Activated CD4-positive, alpha-beta T cell treated with anti-CD3 and anti-CD28 coated beads for 36 hours (primary cell): ENCODE measurements at regions not wholly inside any gene's neighbourhood (a gene's known extent, or its start where the extent isn't known, plus 50 kb on each side); places are given as distances from the start of the nearest gene placed in this dataset.

Source experiments
- ATAC-seq: fragments of 200-7000 bp; cut with Tn5 transposase; one replicate; pipeline ENCODE4 v1.10.0; 2021; ENCODE audit warnings: mild to moderate bottlenecking, moderate library complexity
- CTCF ChIA-PET: fragments of 350-600 bp; sonication (Branson Sonifier 250); formaldehyde crosslinking; loops from one replicate; lab custom pipeline; 2021; ENCODE audit warnings: antibody characterized with exemption; lab: Charles Lee
- POLR2A ChIA-PET: fragments of 350-600 bp; sonication (Branson Sonifier 250); formaldehyde crosslinking; loops from one replicate; lab custom pipeline; 2021; ENCODE audit warnings: antibody characterized with exemption, inconsistent platforms; lab: Charles Lee
- DNase-seq: peaks from one replicate; pipeline ENCODE4 v3.0.0-alpha.2; 2020
- H3K27ac Mint-ChIP-seq: one replicate; pipeline ENCODE4 v1.8.0; 2021; ENCODE audit warnings: mixed read lengths
- H3K27me3 Mint-ChIP-seq: one replicate; pipeline ENCODE4 v1.8.0; 2021; ENCODE audit warnings: mixed read lengths
- H3K36me3 Mint-ChIP-seq: one replicate; pipeline ENCODE4 v1.8.0; 2021; ENCODE audit warnings: low read depth, mixed read lengths
- H3K4me1 Mint-ChIP-seq: one replicate; pipeline ENCODE4 v1.8.0; 2021; ENCODE audit warnings: mixed read lengths
- H3K4me3 Mint-ChIP-seq: one replicate; pipeline ENCODE4 v1.8.0; 2021; ENCODE audit warnings: mild to moderate bottlenecking, moderate library complexity, mixed read lengths
- H3K9me3 Mint-ChIP-seq: one replicate; pipeline ENCODE4 v1.8.0; 2021; ENCODE audit warnings: low read depth, mixed read lengths
- intact Hi-C, 2 experiments: fragments of 100-400 bp; cut with DNase I in 1 of 2; cut with micrococcal nuclease in 1 of 2; formaldehyde crosslinking; loops; one replicate each; pipeline versions ENCODE4 v1.14.2 to v1.15.1; 2022 to 2024; cut with DNase I, micrococcal nuclease

- ChIA-PET POLR2A (no interaction called here), CTCF (no interaction called here)
- no peak overlapping the region for H3K4me3 Mint-ChIP-seq
- H3K4me1 Mint-ChIP-seq = peaks cover 4% of the 10 kb centered on the region
- no peak overlapping the region for H3K27ac Mint-ChIP-seq
- DNase-seq (no peak), ATAC-seq (no peak)
- H3K27me3 Mint-ChIP-seq = no peaks in the 10 kb centered on the region
- no peaks in the 10 kb centered on the region for H3K9me3 Mint-ChIP-seq
- H3K36me3 Mint-ChIP-seq = no peaks in the 10 kb centered on the region
- intact Hi-C loops = no loop called here
Measured at GRCh38 chr1:232568906-232569553, 60.9 kb downstream of the SIPA1L2 start.

- H3K27ac Mint-ChIP-seq = no peak overlapping the region
- CTCF ChIA-PET = no interaction called here
- no peak overlapping the region for H3K4me3 Mint-ChIP-seq
- DNase-seq (no peak), ATAC-seq (no peak)
- no peaks in the 10 kb centered on the region for H3K9me3 Mint-ChIP-seq
- H3K36me3 Mint-ChIP-seq = no peaks in the 10 kb centered on the region
- no peaks in the 10 kb centered on the region for H3K27me3 Mint-ChIP-seq
- intact Hi-C loops = no loop called here
- H3K4me1 Mint-ChIP-seq = peaks cover 4% of the 10 kb centered on the region
- POLR2A ChIA-PET = no interaction called here
Measured at GRCh38 chr1:232568331-232568852, 61.5 kb downstream of the SIPA1L2 start.

GRCh38 chr1:232566093-232566492 lies 63.8 kb downstream of the SIPA1L2 start:
- Mint-ChIP-seq H3K4me3 (no peak overlapping the region), H3K27ac (no peak overlapping the region), H3K27me3 (no peaks in the 10 kb centered on the region), H3K4me1 (peaks cover 4% of the 10 kb centered on the region), H3K36me3 (no peaks in the 10 kb centered on the region), H3K9me3 (no peaks in the 10 kb centered on the region)
- DNase-seq (no peak), ATAC-seq (no peak)
- POLR2A ChIA-PET = no interaction called here
- intact Hi-C loops = no loop called here
- CTCF ChIA-PET = interaction anchor here (0.6 kb wide), 1 partner anchor 63 kb away, joined by 3 read pairs; no protein-coding TSS in a partner anchor

- ATAC-seq = no peak
- H3K36me3 Mint-ChIP-seq = no peaks in the 10 kb centered on the region
- H3K27me3 Mint-ChIP-seq = no peaks in the 10 kb centered on the region
- H3K4me3 Mint-ChIP-seq = no peak overlapping the region
- ChIA-PET POLR2A (no interaction called here), CTCF (no interaction called here)
- no peak overlapping the region for H3K27ac Mint-ChIP-seq
- intact Hi-C loops = no loop called here
- DNase-seq = no peak
- H3K9me3 Mint-ChIP-seq = no peaks in the 10 kb centered on the region
- peaks cover 9% of the 10 kb centered on the region for H3K4me1 Mint-ChIP-seq
Measured at GRCh38 chr1:232562855-232563510, 67.0 kb downstream of the SIPA1L2 start.

- ChIA-PET CTCF (interaction anchor here (0.7 kb wide), 1 partner anchor 677 kb away, joined by 3 read pairs; no protein-coding TSS in a partner anchor), POLR2A (no interaction called here)
- ATAC-seq (no peak), DNase-seq (no peak)
- intact Hi-C loops = no loop called here
- H3K36me3 Mint-ChIP-seq = no peaks in the 10 kb centered on the region
- H3K4me1 Mint-ChIP-seq = peaks cover 18% of the 10 kb centered on the region
- no peaks in the 10 kb centered on the region for H3K27me3 Mint-ChIP-seq
- H3K27ac Mint-ChIP-seq = no peak overlapping the region
- H3K9me3 Mint-ChIP-seq = no peaks in the 10 kb centered on the region
- no peak overlapping the region for H3K4me3 Mint-ChIP-seq
Measured at GRCh38 chr1:232561381-232561780, 68.6 kb downstream of the SIPA1L2 start.

GRCh38 chr1:232560940-232561339 lies 69.0 kb downstream of the SIPA1L2 start:
- ATAC-seq (no peak), DNase-seq (no peak)
- ChIA-PET CTCF (no interaction called here), POLR2A (no interaction called here)
- Mint-ChIP-seq H3K4me3 (no peak overlapping the region), H3K27ac (no peak overlapping the region), H3K27me3 (no peaks in the 10 kb centered on the region), H3K4me1 (peaks cover 18% of the 10 kb centered on the region), H3K36me3 (no peaks in the 10 kb centered on the region), H3K9me3 (no peaks in the 10 kb centered on the region)
- intact Hi-C loops = no loop called here

GRCh38 chr1:232558954-232559353 lies 71.0 kb downstream of the SIPA1L2 start:
- no peak overlapping the region for H3K4me3 Mint-ChIP-seq
- peaks cover 18% of the 10 kb centered on the region for H3K4me1 Mint-ChIP-seq
- ATAC-seq = no peak
- no peak overlapping the region for H3K27ac Mint-ChIP-seq
- no peaks in the 10 kb centered on the region for H3K27me3 Mint-ChIP-seq
- no peaks in the 10 kb centered on the region for H3K36me3 Mint-ChIP-seq
- no peaks in the 10 kb centered on the region for H3K9me3 Mint-ChIP-seq
- POLR2A ChIA-PET = no interaction called here
- CTCF ChIA-PET = no interaction called here
- no peak for DNase-seq
- intact Hi-C loops = no loop called here

GRCh38 chr1:232557502-232558191 lies 72.3 kb downstream of the SIPA1L2 start:
- no peak overlapping the region for H3K27ac Mint-ChIP-seq
- ChIA-PET CTCF (interaction anchor here (1.2 to 1.9 kb wide), 2 partner anchors 12 to 70 kb away, joined by 3 to 6 read pairs; no protein-coding TSS in a partner anchor), POLR2A (no interaction called here)
- no peaks in the 10 kb centered on the region for H3K27me3 Mint-ChIP-seq
- intact Hi-C loops = no loop called here
- H3K36me3 Mint-ChIP-seq = no peaks in the 10 kb centered on the region
- ATAC-seq (peak; percentile 51), DNase-seq (no peak)
- peaks cover 18% of the 10 kb centered on the region for H3K4me1 Mint-ChIP-seq
- no peak overlapping the region for H3K4me3 Mint-ChIP-seq
- H3K9me3 Mint-ChIP-seq = no peaks in the 10 kb centered on the region

- H3K4me1 Mint-ChIP-seq = peaks cover 18% of the 10 kb centered on the region
- CTCF ChIA-PET = interaction anchor here (0.6 to 1.9 kb wide), 3 partner anchors 12 to 79 kb away, joined by 3 to 6 read pairs (median 3); no protein-coding TSS in a partner anchor
Measured at GRCh38 chr1:232557096-232557495, 72.8 kb downstream of the SIPA1L2 start.

GRCh38 chr1:232556351-232556750 lies 73.6 kb downstream of the SIPA1L2 start:
- POLR2A ChIA-PET = no interaction called here
- DNase-seq (no peak), ATAC-seq (no peak)
- Mint-ChIP-seq H3K36me3 (no peaks in the 10 kb centered on the region), H3K4me1 (peaks cover 18% of the 10 kb centered on the region), H3K27ac (no peak overlapping the region), H3K9me3 (no peaks in the 10 kb centered on the region), H3K4me3 (no peak overlapping the region), H3K27me3 (no peaks in the 10 kb centered on the region)
- intact Hi-C loops = no loop called here
- CTCF ChIA-PET = interaction anchor here (0.6 to 1.2 kb wide), 3 partner anchors 9 to 78 kb away, joined by 3 read pairs; no protein-coding TSS in a partner anchor

More at GRCh38 chr1:232557096-232557495, 72.8 kb downstream of the SIPA1L2 start:
- H3K9me3 Mint-ChIP-seq = no peaks in the 10 kb centered on the region
- H3K27ac Mint-ChIP-seq = no peak overlapping the region
- no peak overlapping the region for H3K4me3 Mint-ChIP-seq
- ATAC-seq (no peak), DNase-seq (no peak)
- no peaks in the 10 kb centered on the region for H3K27me3 Mint-ChIP-seq
- POLR2A ChIA-PET = no interaction called here
- H3K36me3 Mint-ChIP-seq = no peaks in the 10 kb centered on the region
- intact Hi-C loops = no loop called here

- peaks cover 18% of the 10 kb centered on the region for H3K4me1 Mint-ChIP-seq
Measured at GRCh38 chr1:232555494-232556210, 74.3 kb downstream of the SIPA1L2 start.

More at GRCh38 chr1:232555494-232556210, 74.3 kb downstream of the SIPA1L2 start:
- no peak overlapping the region for H3K4me3 Mint-ChIP-seq
- DNase-seq (no peak), ATAC-seq (no peak)
- H3K9me3 Mint-ChIP-seq = no peaks in the 10 kb centered on the region
- H3K36me3 Mint-ChIP-seq = no peaks in the 10 kb centered on the region
- intact Hi-C loops = no loop called here
- ChIA-PET POLR2A (no interaction called here), CTCF (interaction anchor here (1.2 to 1.3 kb wide), 2 partner anchors 9 to 837 kb away, joined by 3 read pairs; no protein-coding TSS in a partner anchor)
- H3K27ac Mint-ChIP-seq = no peak overlapping the region
- H3K27me3 Mint-ChIP-seq = no peaks in the 10 kb centered on the region
